Caco-2 (cell line): ENCODE measurements at regions not wholly inside any gene's neighbourhood (a gene's known extent, or its start where the extent isn't known, plus 50 kb on each side); places are given as distances from the start of the nearest gene placed in this dataset.

Experiments
- BruUV-seq: library from RNA; stranded (reverse); fragments of 400-500 nt; replicated peaks from 2 replicates; lab custom pipeline; 2021; lab: Mats Ljungman, UMichigan
- CTCF ChIA-PET: fragments of 300-600 bp; sonication (Branson Sonifier 250); formaldehyde crosslinking; loops from one replicate; lab custom pipeline; 2022; ENCODE audit warnings: antibody characterized with exemption; lab: Charles Lee
- POLR2A ChIA-PET: fragments of 300-600 bp; sonication (Branson Sonifier 250); formaldehyde crosslinking; loops from one replicate; lab custom pipeline; 2022; ENCODE audit warnings: antibody characterized with exemption; lab: Charles Lee
- DNase-seq, 2 experiments: peaks; one replicate each; pipeline versions ENCODE4 v3.0.0 to v3.0.0-alpha.2; 2020 to 2022
- H3K27me3 ChIP-seq: replicated peaks from 2 replicates; pipeline ENCODE4 v1.6.0; 2011; ENCODE audit warnings: low read length; ENCODE audit not compliant: control insufficient read depth, insufficient read depth
- H3K36me3 ChIP-seq: 2 replicates; pipeline ENCODE4 v1.5.1; 2011; ENCODE audit warnings: low read length; ENCODE audit not compliant: control insufficient read depth, insufficient read depth
- H3K4me1 ChIP-seq: fragments of 250-450 bp; sonication (Bioruptor Pico); 2 replicates; pipeline ENCODE4 v1.5.1; 2020; ENCODE audit warnings: mild to moderate bottlenecking
- H3K4me3 ChIP-seq: 2 replicates; pipeline ENCODE4 v1.5.1; 2011; ENCODE audit warnings: low read depth, mild to moderate bottlenecking, control low read depth, low read length
- H3K9me3 ChIP-seq: fragments of 250-450 bp; sonication (Bioruptor Pico); 2 replicates; pipeline ENCODE4 v1.5.1; 2020; ENCODE audit warnings: mild to moderate bottlenecking, moderate library complexity
- H3K27ac Mint-ChIP-seq: one replicate; pipeline ENCODE4 v1.8.0; 2022; ENCODE audit warnings: mixed read lengths; ENCODE audit not compliant: unreplicated experiment
- H3K27me3 Mint-ChIP-seq: one replicate; pipeline ENCODE4 v1.8.0; 2022; ENCODE audit warnings: mixed read lengths; ENCODE audit not compliant: insufficient read depth, unreplicated experiment
- H3K36me3 Mint-ChIP-seq: one replicate; pipeline ENCODE4 v1.8.0; 2022; ENCODE audit warnings: mild to moderate bottlenecking, mixed read lengths; ENCODE audit not compliant: insufficient read depth, unreplicated experiment
- H3K4me1 Mint-ChIP-seq: one replicate; pipeline ENCODE4 v1.8.0; 2022; ENCODE audit warnings: low read depth, mixed read lengths; ENCODE audit not compliant: unreplicated experiment
- H3K4me3 Mint-ChIP-seq: one replicate; pipeline ENCODE4 v1.8.0; 2022; ENCODE audit warnings: mild to moderate bottlenecking, moderate library complexity, mixed read lengths; ENCODE audit not compliant: unreplicated experiment
- H3K9me3 Mint-ChIP-seq: one replicate; pipeline ENCODE4 v1.8.0; 2022; ENCODE audit warnings: mixed read lengths; ENCODE audit not compliant: unreplicated experiment
- CTCF ChIP-seq, 2 experiments: fragments of 200-600 bp in 1 of 2; IDR thresholded peaks; 1 replicate in 1 of 2; 2 replicates in 1 of 2; pipeline versions ENCODE4 v1.5.1 to v1.8.0; 2011 to 2022; ENCODE audit warnings: antibody characterized with exemption in 1 of 2, control low read depth in 1 of 2, inconsistent platforms in 1 of 2, low read depth in 1 of 2, low read length in 1 of 2, mild to moderate bottlenecking in 1 of 2, moderate library complexity in 1 of 2; ENCODE audit not compliant: insufficient read depth in 1 of 2, severe bottlenecking in 1 of 2, unreplicated experiment in 1 of 2
- intact Hi-C: fragments of 100-400 bp; cut with micrococcal nuclease; formaldehyde crosslinking; loops from one replicate; pipeline ENCODE4 v1.10.0; 2022; ENCODE audit not compliant: unreplicated experiment

DNA sequence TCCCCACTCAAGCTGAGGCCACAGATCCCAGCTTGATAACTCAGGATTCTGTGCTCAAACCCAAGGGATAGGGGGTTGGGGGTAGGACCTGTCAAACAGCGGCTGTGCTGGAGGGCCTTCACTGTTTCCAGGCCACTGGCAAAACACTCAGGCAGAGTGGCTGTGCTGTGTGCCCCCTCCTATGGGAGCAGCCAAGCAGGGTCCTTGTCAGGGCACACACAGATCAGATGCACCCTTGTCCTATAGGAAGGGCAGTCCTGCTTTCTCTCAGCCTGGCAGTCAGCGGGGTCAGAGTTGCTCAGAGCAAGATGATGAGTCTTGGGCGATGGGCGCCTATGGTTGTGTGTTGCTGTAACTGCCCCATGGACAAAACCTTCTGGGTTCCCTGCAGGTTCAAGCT lies 554.8 kb downstream of the TBC1D32 start:
- H3K9me3 ChIP-seq, result no peaks in the 10 kb centered on the region
- Mint-ChIP-seq H3K4me3 (no peak overlapping the region), H3K27me3 (no peaks in the 10 kb centered on the region), H3K4me1 (no peaks in the 10 kb centered on the region), H3K36me3 (no peaks in the 10 kb centered on the region), H3K9me3 (no peaks in the 10 kb centered on the region), H3K27ac (no peak overlapping the region)
- no peaks in the 10 kb centered on the region for H3K36me3 ChIP-seq
- intact Hi-C loops, result no loop called here
- ChIA-PET POLR2A (no interaction called here), CTCF (no interaction called here)
- DNase-seq, result no peak
- H3K27me3 ChIP-seq, result no peaks in the 10 kb centered on the region
- TF ChIP-seq CTCF (IDR thresholded peaks at IDR 0.05; ENCODE audit: insufficient read depth in 1 of 2, low read depth in 1 of 2, low read length in 1 of 2, severe bottlenecking in 1 of 2, unreplicated experiment in 1 of 2), result no peak
- no TSS peak for BruUV-seq
- H3K4me3 ChIP-seq, result no peak overlapping the region
- no peaks in the 10 kb centered on the region for H3K4me1 ChIP-seq

DNA sequence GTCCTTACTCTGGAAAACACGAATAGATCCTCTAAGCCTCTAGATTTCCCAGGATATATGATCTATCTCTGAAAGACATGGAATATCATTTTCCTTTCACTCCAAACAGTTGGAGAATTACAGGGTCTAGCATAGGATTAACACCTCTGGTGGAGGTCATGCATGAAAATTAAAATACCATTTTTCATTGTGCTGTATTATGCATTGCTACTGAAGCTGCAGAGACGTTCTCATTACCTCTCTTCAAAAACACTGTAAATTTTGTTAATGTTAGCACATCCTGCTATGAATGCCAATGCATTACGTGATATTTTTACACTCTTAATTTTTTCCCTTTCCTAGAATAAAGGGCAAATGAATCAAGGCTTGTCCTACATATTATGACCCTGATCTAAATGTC lies 558.6 kb downstream of the TBC1D32 start:
- ChIA-PET CTCF (no interaction called here), POLR2A (no interaction called here)
- no peak for TF ChIP-seq CTCF (IDR thresholded peaks at IDR 0.05; ENCODE audit: insufficient read depth in 1 of 2, low read depth in 1 of 2, low read length in 1 of 2, severe bottlenecking in 1 of 2, unreplicated experiment in 1 of 2)
- no peaks in the 10 kb centered on the region for H3K4me1 ChIP-seq
- Mint-ChIP-seq H3K4me3 (no peak overlapping the region), H3K27ac (no peak overlapping the region), H3K4me1 (no peaks in the 10 kb centered on the region), H3K9me3 (no peaks in the 10 kb centered on the region), H3K36me3 (no peaks in the 10 kb centered on the region), H3K27me3 (no peaks in the 10 kb centered on the region)
- intact Hi-C loops, result no loop called here
- no peaks in the 10 kb centered on the region for H3K36me3 ChIP-seq
- BruUV-seq, result no TSS peak
- no peak for DNase-seq
- H3K9me3 ChIP-seq, result no peaks in the 10 kb centered on the region
- no peaks in the 10 kb centered on the region for H3K27me3 ChIP-seq
- no peak overlapping the region for H3K4me3 ChIP-seq

DNA sequence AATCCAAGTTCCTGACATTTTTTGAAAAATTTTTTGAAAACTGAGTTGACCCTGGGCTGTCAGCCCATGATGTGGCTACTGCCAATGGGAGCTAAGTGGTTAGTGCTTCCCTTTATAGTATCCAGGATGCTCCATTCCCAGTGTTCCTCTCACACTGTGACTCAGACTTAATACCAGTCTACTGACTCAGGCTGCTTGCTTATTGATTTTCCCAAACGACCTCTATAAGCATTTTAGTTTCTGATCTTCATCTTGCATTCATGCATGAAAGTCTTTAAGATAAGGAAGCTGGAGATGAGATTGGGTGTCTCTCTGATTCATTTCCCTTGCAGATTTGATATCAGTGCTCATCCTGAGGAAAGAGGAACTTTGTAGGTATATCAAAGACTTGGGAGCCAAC lies 560.0 kb downstream of the TBC1D32 start:
- Histone ChIP-seq H3K9me3 (no peaks in the 10 kb centered on the region), H3K4me3 (no peak overlapping the region), H3K27me3 (no peaks in the 10 kb centered on the region), H3K4me1 (no peaks in the 10 kb centered on the region), H3K36me3 (no peaks in the 10 kb centered on the region)
- no peak overlapping the region for H3K27ac Mint-ChIP-seq
- no peaks in the 10 kb centered on the region for H3K9me3 Mint-ChIP-seq
- intact Hi-C loops, result no loop called here
- CTCF ChIA-PET, result no interaction called here
- no peak for TF ChIP-seq CTCF (IDR thresholded peaks at IDR 0.05; ENCODE audit: insufficient read depth in 1 of 2, low read depth in 1 of 2, low read length in 1 of 2, severe bottlenecking in 1 of 2, unreplicated experiment in 1 of 2)
- H3K27me3 Mint-ChIP-seq, result no peaks in the 10 kb centered on the region
- H3K4me3 Mint-ChIP-seq, result no peak overlapping the region
- H3K36me3 Mint-ChIP-seq, result no peaks in the 10 kb centered on the region
- H3K4me1 Mint-ChIP-seq, result no peaks in the 10 kb centered on the region
- DNase-seq, result no peak
- POLR2A ChIA-PET, result interaction anchor here (0.7 kb wide), 1 partner anchor 330 kb away, joined by 4 read pairs; no protein-coding TSS in a partner anchor
- no TSS peak for BruUV-seq
